ENCODE measurements at regions not wholly inside any gene's neighbourhood (a gene's known extent, or its start where the extent isn't known, plus 50 kb on each side); places are given as distances from the start of the nearest gene placed in this dataset.
A peak's percentile ranks its signal among the peaks of the same experiment; 100 is the strongest.

DNA sequence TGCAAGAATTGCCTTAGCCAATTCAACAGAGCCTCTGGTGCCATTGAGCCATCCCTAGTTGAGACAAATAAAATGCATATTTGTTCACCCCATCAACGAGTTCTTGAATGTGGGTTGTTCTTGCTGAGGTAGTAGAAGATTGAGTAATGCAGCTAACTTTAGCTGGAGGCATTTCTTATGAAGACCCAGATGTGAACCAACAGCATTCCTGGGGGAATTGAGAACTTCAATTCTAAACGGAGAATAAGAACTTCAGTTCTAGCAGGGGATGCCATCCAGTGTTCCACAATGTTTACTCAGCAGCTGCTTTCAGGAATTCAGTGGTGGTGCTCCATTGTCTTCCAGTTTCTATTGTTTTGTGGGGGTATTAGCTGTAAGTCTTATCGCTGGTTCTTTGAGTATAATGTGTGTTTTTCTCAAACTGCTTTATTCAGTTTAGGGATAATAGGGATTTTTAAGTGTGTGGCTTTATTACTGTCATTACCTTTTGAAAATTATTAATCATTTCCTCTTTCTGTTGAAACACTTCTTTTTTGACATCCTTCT lies 1968.2 kb upstream of the NUDT12 start:
- WGBS (ENCODE audit: low lambda C conversion rate, missing lambda C conversion rate), result 67% methylated on average over 3 of the region's 3 CpGs
- Histone ChIP-seq H3K4me2 (no peak overlapping the region), H3K9me2 (replicated peaks; ENCODE audit: insufficient read depth) (no peaks in the 10 kb centered on the region), H3K36me3 (replicated peaks; ENCODE audit: insufficient read depth, low read depth) (no peaks in the 10 kb centered on the region), H3K9me3 (ENCODE audit: low read depth) (no peaks in the 10 kb centered on the region), H3K4me3 (no peak overlapping the region), H4K20me1 (ENCODE audit: insufficient read depth, poor library complexity, severe bottlenecking) (no peaks in the 10 kb centered on the region), H3K27me3 (no peaks in the 10 kb centered on the region), H3K79me2 (no peaks in the 10 kb centered on the region), H3K4me1 (ENCODE audit: insufficient read depth) (no peaks in the 10 kb centered on the region), H3K27ac (no peak overlapping the region), H2AFZ (no peak overlapping the region)
- DNase-seq (ENCODE audit: low spot score), result no peak
- TF ChIP-seq EZH2 (IDR thresholded peaks at IDR 0.05; ENCODE audit: borderline replicate concordance) (no peak), EZH2phosphoT487 (IDR thresholded peaks at IDR 0.05; ENCODE audit: low read depth, severe bottlenecking, unreplicated experiment) (no peak)
- TF ChIP-seq, protein P1, sequence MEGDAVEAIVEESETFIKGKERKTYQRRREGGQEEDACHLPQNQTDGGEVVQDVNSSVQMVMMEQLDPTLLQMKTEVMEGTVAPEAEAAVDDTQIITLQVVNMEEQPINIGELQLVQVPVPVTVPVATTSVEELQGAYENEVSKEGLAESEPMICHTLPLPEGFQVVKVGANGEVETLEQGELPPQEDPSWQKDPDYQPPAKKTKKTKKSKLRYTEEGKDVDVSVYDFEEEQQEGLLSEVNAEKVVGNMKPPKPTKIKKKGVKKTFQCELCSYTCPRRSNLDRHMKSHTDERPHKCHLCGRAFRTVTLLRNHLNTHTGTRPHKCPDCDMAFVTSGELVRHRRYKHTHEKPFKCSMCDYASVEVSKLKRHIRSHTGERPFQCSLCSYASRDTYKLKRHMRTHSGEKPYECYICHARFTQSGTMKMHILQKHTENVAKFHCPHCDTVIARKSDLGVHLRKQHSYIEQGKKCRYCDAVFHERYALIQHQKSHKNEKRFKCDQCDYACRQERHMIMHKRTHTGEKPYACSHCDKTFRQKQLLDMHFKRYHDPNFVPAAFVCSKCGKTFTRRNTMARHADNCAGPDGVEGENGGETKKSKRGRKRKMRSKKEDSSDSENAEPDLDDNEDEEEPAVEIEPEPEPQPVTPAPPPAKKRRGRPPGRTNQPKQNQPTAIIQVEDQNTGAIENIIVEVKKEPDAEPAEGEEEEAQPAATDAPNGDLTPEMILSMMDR (IDR thresholded peaks at IDR 0.05; ENCODE audit: poor library complexity), result no peak

DNA sequence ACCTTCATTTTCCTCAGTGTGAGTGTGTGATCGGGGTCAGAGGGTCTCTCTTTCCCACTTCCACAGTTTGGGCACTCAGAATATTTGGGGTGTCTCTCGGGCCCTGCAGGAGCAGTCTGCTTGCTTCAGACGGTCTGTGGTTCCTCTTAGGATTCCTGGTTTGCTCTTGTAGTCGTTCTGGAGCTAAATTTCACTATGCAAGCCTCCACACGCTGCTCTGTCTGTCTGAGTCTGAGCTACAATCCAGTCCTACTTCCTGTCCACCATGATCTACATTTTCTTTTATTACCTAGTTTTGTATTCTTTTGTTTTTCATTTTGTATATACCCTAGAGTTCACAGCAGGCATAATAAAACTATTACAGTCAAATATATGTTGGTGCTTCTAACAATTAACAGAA lies 1967.3 kb upstream of the NUDT12 start:
- 80% methylated on average over 5 of the region's 5 CpGs for WGBS (ENCODE audit: low lambda C conversion rate, missing lambda C conversion rate)
- Histone ChIP-seq H3K4me2 (no peak overlapping the region), H2AFZ (no peak overlapping the region)

DNA sequence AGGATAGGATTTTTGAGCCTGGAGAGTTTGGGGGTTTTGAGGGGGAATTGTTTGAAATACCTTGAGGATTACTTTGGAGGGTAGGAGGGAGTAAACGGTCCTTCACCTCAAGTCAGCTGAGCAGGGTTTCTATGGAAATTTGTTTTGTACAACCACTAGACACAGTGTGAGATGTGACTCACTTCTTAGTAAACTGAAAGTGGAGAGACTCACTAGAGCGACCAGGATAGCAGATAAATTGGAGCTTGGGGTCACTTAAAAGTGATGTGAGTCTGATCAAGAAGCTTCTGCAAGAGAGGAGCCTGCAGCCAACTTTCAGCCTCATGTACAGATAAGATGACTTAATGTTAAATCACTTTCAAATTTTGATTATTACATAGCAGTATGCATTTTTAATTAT lies 1945.9 kb upstream of the NUDT12 start:
- WGBS (ENCODE audit: low lambda C conversion rate, missing lambda C conversion rate), result 53% methylated on average over 2 of the region's 2 CpGs
- Histone ChIP-seq H3K4me2 (no peak overlapping the region), H3K79me2 (no peaks in the 10 kb centered on the region), H4K20me1 (ENCODE audit: insufficient read depth, poor library complexity, severe bottlenecking) (no peaks in the 10 kb centered on the region), H3K4me1 (ENCODE audit: insufficient read depth) (no peaks in the 10 kb centered on the region), H3K4me3 (no peak overlapping the region), H3K27me3 (no peaks in the 10 kb centered on the region), H3K27ac (no peak overlapping the region), H2AFZ (no peak overlapping the region), H3K9me3 (ENCODE audit: low read depth) (no peaks in the 10 kb centered on the region), H3K36me3 (replicated peaks; ENCODE audit: insufficient read depth, low read depth) (no peaks in the 10 kb centered on the region), H3K9me2 (replicated peaks; ENCODE audit: insufficient read depth) (no peaks in the 10 kb centered on the region)
- DNase-seq (ENCODE audit: low spot score), result peak; percentile 5
- TF ChIP-seq, protein P1 (IDR thresholded peaks at IDR 0.05; ENCODE audit: poor library complexity), result no peak
- TF ChIP-seq EZH2 (IDR thresholded peaks at IDR 0.05; ENCODE audit: borderline replicate concordance) (no peak), EZH2phosphoT487 (IDR thresholded peaks at IDR 0.05; ENCODE audit: low read depth, severe bottlenecking, unreplicated experiment) (no peak)

More for the DNA sequence above, 1967.3 kb upstream of the NUDT12 start:
- H3K9me3 ChIP-seq (ENCODE audit: low read depth), result no peaks in the 10 kb centered on the region
- no peaks in the 10 kb centered on the region for H3K4me1 ChIP-seq (ENCODE audit: insufficient read depth)
- no peak overlapping the region for H3K27ac ChIP-seq
- no peak for TF ChIP-seq EZH2 (IDR thresholded peaks at IDR 0.05; ENCODE audit: borderline replicate concordance)
- no peaks in the 10 kb centered on the region for H3K9me2 ChIP-seq (replicated peaks; ENCODE audit: insufficient read depth)
- no peaks in the 10 kb centered on the region for H3K79me2 ChIP-seq
- DNase-seq (ENCODE audit: low spot score), result no peak
- no peaks in the 10 kb centered on the region for H3K27me3 ChIP-seq
- H3K4me3 ChIP-seq, result no peak overlapping the region
- no peaks in the 10 kb centered on the region for H3K36me3 ChIP-seq (replicated peaks; ENCODE audit: insufficient read depth, low read depth)
- no peaks in the 10 kb centered on the region for H4K20me1 ChIP-seq (ENCODE audit: insufficient read depth, poor library complexity, severe bottlenecking)

DNA sequence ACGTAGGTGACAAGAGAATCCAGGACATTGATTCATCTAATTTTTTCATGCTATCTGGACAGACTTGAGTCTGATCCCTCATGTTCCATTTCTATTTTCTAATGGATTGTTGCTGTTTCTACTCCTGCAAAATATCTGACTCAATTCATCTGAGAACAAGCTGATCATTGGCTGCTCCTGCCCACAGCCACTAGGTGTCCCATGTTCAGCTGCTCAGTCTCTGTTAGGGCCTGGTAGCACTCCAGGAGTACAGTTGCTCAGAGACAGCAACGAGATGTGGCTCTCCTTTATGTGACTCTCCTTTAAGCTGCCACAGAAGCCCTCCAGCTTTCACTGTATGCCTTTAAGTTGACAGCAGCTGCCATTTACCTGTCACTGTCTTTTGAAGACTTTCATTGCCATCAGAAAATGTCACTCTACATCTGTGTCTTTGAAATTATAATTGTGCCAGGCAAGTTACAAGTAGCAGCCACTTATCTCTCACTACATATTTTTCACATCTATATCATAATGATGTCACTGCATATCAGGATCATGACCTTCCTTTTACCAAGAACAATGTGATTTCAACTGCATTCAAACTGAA lies 1944.2 kb upstream of the NUDT12 start:
- DNase-seq (ENCODE audit: low spot score), result peak; percentile 41
- H3K4me2 ChIP-seq, result no peak overlapping the region
- no peaks in the 10 kb centered on the region for H3K9me2 ChIP-seq (replicated peaks; ENCODE audit: insufficient read depth)
- H3K27me3 ChIP-seq, result no peaks in the 10 kb centered on the region
- H3K79me2 ChIP-seq, result no peaks in the 10 kb centered on the region
- H3K4me1 ChIP-seq (ENCODE audit: insufficient read depth), result no peaks in the 10 kb centered on the region
- H2AFZ ChIP-seq, result no peak overlapping the region
- no peaks in the 10 kb centered on the region for H4K20me1 ChIP-seq (ENCODE audit: insufficient read depth, poor library complexity, severe bottlenecking)
- TF ChIP-seq, protein P1 (IDR thresholded peaks at IDR 0.05; ENCODE audit: poor library complexity), result peak; percentile 38
- no peak for TF ChIP-seq EZH2 (IDR thresholded peaks at IDR 0.05; ENCODE audit: borderline replicate concordance)
- WGBS (ENCODE audit: low lambda C conversion rate, missing lambda C conversion rate), result 68% methylated on average over 2 of the region's 2 CpGs
- H3K27ac ChIP-seq, result no peak overlapping the region
- no peaks in the 10 kb centered on the region for H3K9me3 ChIP-seq (ENCODE audit: low read depth)
- H3K36me3 ChIP-seq (replicated peaks; ENCODE audit: insufficient read depth, low read depth), result no peaks in the 10 kb centered on the region
- no peak overlapping the region for H3K4me3 ChIP-seq
